Right renal pelvis (tissue), 4 donors: ENCODE measurements at regions not wholly inside any gene's neighbourhood (a gene's known extent, or its start where the extent isn't known, plus 50 kb on each side); places are given as distances from the start of the nearest gene placed in this dataset.

Experiments
- DNase-seq, 4 donors: peaks; one replicate each; pipeline ENCODE4 v3.0.0-alpha.2; 2013; ENCODE audit warnings: low read depth in 4 of 4, low spot score in 3 of 4, missing footprints in 1 of 4

GRCh38 chr12:13843841-13844240, 137.6 kb downstream of the GRIN2B start:
- no peak for DNase-seq

GRCh38 chr12:13841358-13841757, 140.0 kb downstream of the GRIN2B start:
- DNase-seq, result no peak

- no peak for DNase-seq
Observed at GRCh38 chr12:13839365-13840336, 141.8 kb downstream of the GRIN2B start.

DNA sequence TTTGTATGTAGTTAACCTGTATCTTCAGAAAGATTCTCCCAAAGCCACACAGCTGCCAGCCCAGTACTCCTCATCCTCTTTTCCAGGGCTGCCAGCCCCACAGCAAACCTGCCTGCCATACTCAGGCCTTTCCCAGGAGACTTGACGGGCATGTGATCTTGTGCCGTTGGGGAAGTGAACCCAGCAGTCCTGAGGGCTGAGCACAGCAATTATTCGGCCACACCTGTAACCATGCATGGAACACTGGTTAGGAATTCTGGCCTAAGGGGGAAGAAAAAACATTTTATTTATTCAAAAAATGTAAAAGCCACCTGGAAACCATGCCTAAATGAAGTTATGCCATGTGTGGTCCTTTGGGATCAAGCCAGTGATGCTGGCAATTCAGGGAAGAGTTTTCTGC, 145.3 kb downstream of the GRIN2B start:
- peak in 3 of 4 donors; percentile 14 to 26 (median 19) for DNase-seq

- DNase-seq, result no peak
Observed at GRCh38 chr12:13835652-13836051, 145.8 kb downstream of the GRIN2B start.

GRCh38 chr12:13834241-13834640, 147.2 kb downstream of the GRIN2B start:
- DNase-seq, result no peak

- no peak for DNase-seq
Observed at GRCh38 chr12:13817131-13817530, 164.3 kb downstream of the GRIN2B start.

DNA sequence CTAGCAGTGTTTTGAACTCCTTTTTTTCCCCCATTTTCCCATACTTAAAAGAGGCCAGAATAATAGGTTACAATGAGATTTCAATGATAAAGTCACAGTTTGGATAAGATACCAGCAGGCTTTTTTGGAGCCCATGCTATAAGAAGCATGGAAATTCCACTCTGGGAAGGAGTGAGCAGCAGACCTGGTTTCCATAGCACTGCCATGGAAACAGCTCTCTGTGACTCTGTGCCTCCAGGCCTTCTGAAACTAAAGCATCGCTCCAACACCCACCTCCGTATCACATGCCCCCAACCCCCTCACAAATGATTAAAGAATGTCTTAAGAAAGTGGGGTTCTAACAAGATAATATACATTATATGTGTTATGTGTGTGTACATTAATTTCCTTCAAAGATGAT, 165.0 kb downstream of the GRIN2B start:
- peak in 2 of 4 donors; percentile 40 to 49 for DNase-seq

DNA sequence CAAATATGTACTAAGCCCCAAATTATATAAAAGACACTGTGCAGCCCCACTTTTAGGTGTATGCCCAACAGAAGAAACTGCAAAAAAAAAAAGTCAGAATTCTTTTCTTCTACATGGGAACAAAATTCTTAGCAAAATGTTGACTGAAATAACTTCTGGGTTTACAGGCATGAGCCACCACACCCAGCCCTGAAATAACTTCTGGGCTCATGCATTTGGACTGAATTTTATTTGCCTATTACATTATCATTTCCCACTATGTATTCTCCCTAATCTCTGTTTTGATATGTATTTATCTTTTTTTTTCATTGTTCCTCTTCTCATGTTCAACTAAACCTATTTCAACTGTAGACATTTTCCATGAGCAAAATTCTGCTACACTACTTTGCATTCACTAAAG, 169.2 kb downstream of the GRIN2B start:
- DNase-seq, result no peak

DNA sequence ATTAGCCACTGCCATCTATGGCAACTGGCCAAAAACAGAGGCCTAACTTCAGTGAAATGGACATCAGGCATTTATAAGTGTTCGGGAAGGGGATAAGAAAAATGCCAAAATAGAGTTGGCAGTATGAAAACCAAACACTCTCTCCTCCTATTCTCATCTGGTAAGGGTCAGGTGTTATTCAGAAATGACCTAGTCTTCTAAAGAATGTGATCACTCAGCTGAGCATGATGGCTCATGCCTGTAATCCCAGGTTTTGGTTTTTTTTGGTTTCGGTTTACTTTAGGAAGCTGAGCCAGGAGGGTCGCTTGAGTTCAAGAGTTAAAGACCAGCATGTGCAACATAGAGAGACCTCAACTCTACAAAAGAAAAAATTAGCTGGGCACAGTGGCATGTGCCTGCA, 170.3 kb downstream of the GRIN2B start:
- no peak for DNase-seq

DNA sequence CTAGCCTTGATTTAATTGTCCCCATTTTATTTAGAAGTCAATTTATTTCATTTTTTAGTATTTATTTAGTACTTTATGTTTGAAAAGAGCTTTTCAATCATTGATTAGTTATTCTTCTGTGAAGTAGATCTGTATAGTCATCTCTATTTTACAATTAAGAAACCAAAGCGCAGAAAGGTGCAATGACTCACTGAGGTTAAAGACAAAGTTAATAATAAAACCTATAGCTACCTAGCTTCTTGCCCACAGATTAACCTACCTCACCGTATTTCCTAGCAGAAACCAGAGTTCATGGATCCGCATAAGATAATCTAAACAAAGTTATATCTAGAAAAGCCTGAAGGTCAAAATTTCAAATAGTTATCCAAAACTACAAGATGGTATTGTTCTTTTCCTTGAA, 176.4 kb downstream of the GRIN2B start:
- DNase-seq, result no peak

- no peak for DNase-seq
Observed at GRCh38 chr12:13801543-13801942, 179.9 kb downstream of the GRIN2B start.

GRCh38 chr12:13799574-13799973, 181.8 kb downstream of the GRIN2B start:
- DNase-seq, result no peak

DNA sequence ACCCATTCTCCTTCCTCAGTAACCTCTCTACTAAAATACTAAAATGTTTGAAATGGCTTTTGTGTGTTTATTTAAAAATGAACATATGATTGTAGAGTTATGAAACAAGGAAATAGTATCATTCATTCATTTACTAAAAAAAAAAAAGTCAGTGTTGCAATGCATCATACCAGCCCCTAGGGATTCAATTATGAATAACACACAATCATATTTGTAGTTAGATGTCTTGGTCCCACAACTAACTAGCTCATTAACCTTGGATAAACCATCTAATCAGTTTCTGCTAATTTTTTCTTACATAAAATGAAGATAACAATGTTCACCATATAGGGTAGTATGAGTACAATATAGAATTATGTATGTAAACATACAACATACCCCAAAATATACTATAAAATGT, 183.2 kb downstream of the GRIN2B start:
- no peak for DNase-seq

- no peak for DNase-seq
Observed at GRCh38 chr12:13794706-13795105, 186.7 kb downstream of the GRIN2B start.

GRCh38 chr12:13790317-13790716, 191.1 kb downstream of the GRIN2B start:
- DNase-seq, result no peak

- no peak for DNase-seq
Observed at GRCh38 chr12:13788626-13789025, 192.8 kb downstream of the GRIN2B start.

- no peak for DNase-seq
Observed at GRCh38 chr12:13786646-13787045, 194.8 kb downstream of the GRIN2B start.

- DNase-seq, result no peak
Observed at GRCh38 chr12:13784504-13784903, 196.9 kb downstream of the GRIN2B start.

DNA sequence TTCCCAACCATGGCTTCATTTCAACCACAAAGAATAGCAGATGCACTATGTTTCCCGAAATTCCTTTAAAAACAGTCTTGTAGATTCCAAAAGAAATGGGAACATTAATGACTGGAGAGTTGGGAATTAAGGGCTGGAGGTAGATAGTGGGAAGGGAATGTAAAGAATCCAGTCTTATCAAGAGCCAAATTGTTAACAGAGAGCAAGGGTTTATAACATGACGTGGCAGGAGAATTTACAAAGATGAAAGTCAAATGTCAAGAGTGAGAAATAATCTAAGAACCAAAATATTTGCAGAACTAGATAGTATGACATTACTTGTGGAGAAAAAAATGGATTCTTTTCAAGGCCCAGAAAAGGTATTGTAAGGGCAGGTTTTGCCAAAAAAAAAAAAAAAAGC, 200.9 kb downstream of the GRIN2B start:
- DNase-seq, result no peak

GRCh38 chr12:13777374-13777773, 204.0 kb downstream of the GRIN2B start:
- no peak for DNase-seq

GRCh38 chr12:13772264-13772663, 209.1 kb downstream of the GRIN2B start:
- DNase-seq, result no peak
